Activated naive CD4-positive, alpha-beta T cell treated with anti-CD3 and anti-CD28 coated beads, Interleukin-2, amount 50 U/mL, for 72 hours (primary cell): ENCODE measurements at regions not wholly inside any gene's neighbourhood (a gene's known extent, or its start where the extent isn't known, plus 50 kb on each side); places are given as distances from the start of the nearest gene placed in this dataset.
A peak's percentile ranks its signal among the peaks of the same experiment; 100 is the strongest.
"Not testable (repeated sequence)": the region's sequence is repeated elsewhere in the genome, so short reads cannot be mapped to it uniquely, and the experiment has no call there.

Experiments used
- ATAC-seq, 2 donors: fragments of 150-1000 bp; cut with Tn5 transposase; 2 replicates each; pipeline ENCODE4 v1.10.0; 2021; ENCODE audit warnings: mild to moderate bottlenecking in 2 of 2, moderate library complexity in 2 of 2
- DNase-seq, 2 donors: peaks; one replicate each; pipeline ENCODE4 v3.0.0; 2021 to 2022; ENCODE audit warnings: low spot score in 2 of 2
- H3K27ac Mint-ChIP-seq, 2 donors: one replicate each; pipeline ENCODE4 v1.8.0; 2022; ENCODE audit warnings: mild to moderate bottlenecking in 2 of 2, mixed read lengths in 2 of 2
- H3K36me3 Mint-ChIP-seq, 2 donors: one replicate each; pipeline ENCODE4 v1.8.0; 2022; ENCODE audit warnings: mixed read lengths in 2 of 2
- H3K9me3 Mint-ChIP-seq, 2 donors: one replicate each; pipeline ENCODE4 v1.8.0; 2022; ENCODE audit warnings: mixed read lengths in 2 of 2

DNA sequence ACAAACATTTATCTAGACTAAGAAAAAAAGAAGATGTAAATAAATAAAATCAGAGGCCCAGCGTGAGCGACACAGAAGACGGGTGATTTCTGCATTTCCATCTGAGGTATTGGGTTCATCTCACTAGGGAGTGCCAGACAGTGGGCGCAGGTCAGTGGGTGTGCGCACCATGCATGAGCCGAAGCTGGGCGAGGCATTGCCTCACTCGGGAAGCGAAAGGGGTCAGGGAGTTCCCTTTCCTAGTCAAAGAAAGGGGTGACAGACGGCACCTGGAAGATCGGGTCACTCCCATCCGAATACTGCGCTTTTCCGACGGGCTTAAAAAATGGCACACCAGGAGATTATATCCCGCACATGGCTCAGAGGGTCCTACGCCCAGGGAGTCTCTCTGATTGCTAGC, 79.5 kb upstream of the ABCD2 start:
- Mint-ChIP-seq H3K9me3 (peaks cover 5 to 18% of the 10 kb centered on the region in 2 donors), H3K36me3 (peaks cover 7 to 13% of the 10 kb centered on the region in 2 donors)
- H3K27ac Mint-ChIP-seq, ATAC-seq, DNase-seq: not testable (repeated sequence)

- Mint-ChIP-seq H3K27ac (no peak overlapping the region), H3K36me3 (peaks cover 7 to 13% of the 10 kb centered on the region in 2 donors), H3K9me3 (peaks cover 5 to 18% of the 10 kb centered on the region in 2 donors)
- ATAC-seq (no peak), DNase-seq (no peak)
Measured at GRCh38 chr12:39697108-39697507, 77.5 kb upstream of the ABCD2 start.

- no peak for DNase-seq
- Mint-ChIP-seq H3K36me3 (no peaks in the 10 kb centered on the region), H3K9me3 (peaks cover 0 to 2% of the 10 kb centered on the region in 2 donors)
Measured at GRCh38 chr12:39692258-39692853, 72.8 kb upstream of the ABCD2 start.

DNA sequence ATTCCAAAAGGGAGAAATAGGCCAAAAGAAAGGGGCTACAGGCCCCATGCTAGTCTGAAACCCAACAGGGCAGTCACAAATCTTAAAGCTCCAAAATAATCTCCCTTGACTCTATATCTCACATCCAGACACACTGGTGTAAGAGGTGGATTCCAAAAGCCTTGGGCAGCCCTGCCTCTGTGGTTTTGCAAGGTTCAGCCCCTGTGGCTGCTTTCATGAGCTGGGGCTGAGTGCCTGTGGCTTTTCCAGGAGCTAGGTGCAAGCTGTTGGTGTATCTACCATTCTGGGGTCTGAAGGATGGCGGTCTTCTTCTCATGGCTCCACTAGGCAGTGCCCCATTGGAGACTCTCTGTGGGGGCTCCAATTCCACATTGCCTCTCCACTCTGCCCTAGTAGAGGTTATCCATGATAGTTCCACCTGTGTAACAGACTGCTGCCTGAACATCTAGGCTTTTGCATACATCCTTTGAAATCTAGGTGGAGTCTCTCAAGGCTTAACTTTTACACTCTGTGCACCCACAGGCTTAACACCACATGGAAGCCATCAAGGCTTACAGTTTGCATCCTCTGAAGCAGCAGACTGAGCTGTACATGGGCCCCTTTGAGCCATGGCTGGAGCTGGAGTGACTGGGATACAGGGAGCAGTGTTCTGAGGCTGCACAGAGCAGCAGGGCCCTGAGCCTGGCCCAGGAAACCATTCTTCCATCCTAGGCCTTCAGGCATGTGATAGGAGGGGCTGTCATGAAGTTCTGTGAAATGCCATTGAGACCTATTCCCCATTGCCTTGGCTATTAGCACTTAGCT, 66.5 kb upstream of the ABCD2 start:
- ATAC-seq (peak in 1 of 2 donors; percentile 56), DNase-seq (no peak)
- peaks cover 4 to 8% of the 10 kb centered on the region in 2 donors for H3K36me3 Mint-ChIP-seq
- H3K9me3 Mint-ChIP-seq: peaks cover 0 to 5% of the 10 kb centered on the region in 2 donors
- H3K27ac Mint-ChIP-seq: peak overlapping the region in 1 of 2 donors; percentile 36

More at GRCh38 chr12:39692258-39692853, 72.8 kb upstream of the ABCD2 start:
- ATAC-seq: peak in 1 of 2 donors; percentile 37
- H3K27ac Mint-ChIP-seq: no peak overlapping the region

DNA sequence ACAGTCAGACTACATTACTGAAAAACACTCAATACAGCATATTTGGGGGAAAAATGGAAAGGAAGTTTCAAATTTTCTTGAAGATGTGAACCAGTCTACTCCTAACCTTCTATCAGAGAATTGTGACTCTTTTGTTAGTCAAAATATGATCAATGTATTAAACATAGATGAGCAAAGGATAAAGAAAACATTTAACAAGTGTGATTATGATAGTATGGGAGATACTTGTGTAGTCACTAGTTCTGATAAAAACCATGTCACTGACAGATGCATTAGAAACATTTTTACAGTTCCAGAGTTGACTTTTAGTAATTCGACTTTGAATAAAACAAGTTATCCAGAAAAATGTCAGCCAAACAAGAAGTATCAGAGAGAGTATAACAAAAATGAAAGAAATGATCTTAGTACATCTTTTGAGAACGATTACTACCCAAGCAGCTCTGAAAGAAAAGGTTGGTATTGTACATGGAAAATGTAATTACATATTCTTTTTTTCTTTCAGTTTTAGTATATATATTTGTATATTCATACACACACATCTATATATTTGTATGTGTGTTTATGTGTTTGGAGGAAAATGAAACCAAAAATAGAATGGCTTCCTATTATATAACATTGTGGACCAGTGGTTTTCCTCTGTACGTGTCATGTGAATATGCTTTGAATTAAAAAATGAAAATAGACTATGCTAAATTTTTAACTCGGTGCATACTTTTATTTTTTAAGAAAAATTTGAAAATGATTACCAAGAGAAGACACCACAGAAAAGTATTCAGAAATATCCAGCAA, 63.3 kb upstream of the ABCD2 start:
- ATAC-seq (peak in 1 of 2 donors; percentile 52), DNase-seq (no peak)
- H3K9me3 Mint-ChIP-seq: peaks cover 15 to 29% of the 10 kb centered on the region in 2 donors
- H3K36me3 Mint-ChIP-seq: peaks cover 9 to 10% of the 10 kb centered on the region in 2 donors
- peak overlapping the region in 1 of 2 donors; percentile 69 for H3K27ac Mint-ChIP-seq

GRCh38 chr12:39675263-39675662, 55.7 kb upstream of the ABCD2 start:
- Mint-ChIP-seq H3K9me3 (peaks cover 39 to 41% of the 10 kb centered on the region in 2 donors), H3K27ac (no peak overlapping the region), H3K36me3 (peaks cover 23 to 40% of the 10 kb centered on the region in 2 donors)
- ATAC-seq (no peak), DNase-seq (no peak)

GRCh38 chr12:39672976-39673375, 53.4 kb upstream of the ABCD2 start:
- DNase-seq (no peak), ATAC-seq (no peak)
- no peak overlapping the region for H3K27ac Mint-ChIP-seq
- H3K9me3 Mint-ChIP-seq: peaks cover 30% of the 10 kb centered on the region in 2 donors
- H3K36me3 Mint-ChIP-seq: peaks cover 39 to 49% of the 10 kb centered on the region in 2 donors

DNA sequence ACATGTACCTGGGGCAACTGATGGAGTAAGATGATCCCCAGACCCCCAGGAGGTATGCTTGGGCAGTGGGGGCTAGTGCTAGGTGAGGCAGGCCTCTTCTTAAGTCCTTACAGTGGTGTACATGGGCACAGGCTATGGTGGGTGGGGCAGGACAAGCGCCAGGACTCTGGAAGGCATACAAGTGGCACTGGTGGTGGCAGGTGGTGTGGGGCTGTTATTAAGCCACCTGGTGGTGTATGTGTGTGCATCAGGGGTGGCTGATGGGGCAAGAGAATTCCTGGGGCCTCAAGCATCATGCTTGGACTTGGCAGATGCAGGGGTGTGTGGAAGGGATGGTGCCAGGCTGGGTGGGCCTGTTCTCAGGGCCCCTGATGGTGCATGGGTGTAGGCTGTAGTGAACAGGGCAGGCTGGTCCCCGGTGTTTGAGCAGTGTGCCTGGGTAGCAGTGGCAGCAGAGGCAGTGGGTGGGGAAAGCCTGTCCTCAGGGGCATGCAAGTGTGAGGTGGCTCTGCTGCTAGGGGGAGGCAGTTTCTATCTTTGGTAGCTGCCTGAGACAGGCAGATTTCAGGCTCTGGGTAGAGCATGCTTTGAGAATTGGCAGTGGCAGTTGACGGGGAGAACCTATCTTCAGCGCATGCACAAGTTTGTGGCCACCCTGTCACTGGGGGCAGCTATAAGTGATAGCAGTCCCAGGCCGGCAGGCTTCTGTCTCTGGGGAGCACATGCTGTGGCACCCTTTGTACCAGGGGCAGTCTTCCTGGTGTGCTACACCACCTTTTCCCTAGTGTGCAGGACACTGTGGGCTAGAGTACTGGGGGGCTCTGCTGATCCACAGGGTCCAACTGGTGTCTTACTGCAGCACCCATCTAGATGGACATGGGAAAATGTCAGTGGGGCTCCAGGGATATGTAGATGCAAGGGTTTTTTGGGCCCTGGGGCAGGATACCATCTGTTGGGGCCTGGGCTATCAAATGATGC, 52.6 kb upstream of the ABCD2 start:
- DNase-seq (no peak), ATAC-seq (peak in 1 of 2 donors; percentile 16)
- H3K27ac Mint-ChIP-seq: peak overlapping the region; percentile 57 to 81
- peaks cover 31 to 32% of the 10 kb centered on the region in 2 donors for H3K9me3 Mint-ChIP-seq
- peaks cover 36 to 52% of the 10 kb centered on the region in 2 donors for H3K36me3 Mint-ChIP-seq

DNA sequence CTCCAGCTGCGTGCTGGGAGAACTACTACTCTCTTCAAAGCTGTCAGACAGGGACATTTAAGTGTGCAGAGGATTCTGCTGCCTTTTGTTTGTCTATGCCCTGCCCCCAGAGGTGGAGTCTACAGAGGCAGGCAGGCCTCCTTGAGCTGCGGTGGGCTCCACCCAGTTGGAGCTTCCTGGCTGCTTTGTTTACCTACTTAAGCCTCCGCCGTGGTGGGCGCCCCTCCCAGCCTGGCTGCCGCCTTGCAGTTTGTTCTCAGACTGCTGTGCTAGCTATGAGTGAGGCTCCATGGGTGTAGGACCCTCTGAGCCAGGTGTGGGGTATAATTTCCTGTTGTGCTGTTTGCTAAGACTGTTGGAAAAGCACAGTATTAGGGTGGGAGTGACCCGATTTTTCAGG, 49.9 kb upstream of the ABCD2 start:
- ATAC-seq, H3K27ac Mint-ChIP-seq, DNase-seq: not testable (repeated sequence)
- peaks cover 46 to 51% of the 10 kb centered on the region in 2 donors for H3K36me3 Mint-ChIP-seq
- H3K9me3 Mint-ChIP-seq: peaks cover 29 to 31% of the 10 kb centered on the region in 2 donors
